IMR-90 (cell line): ENCODE measurements at regions not wholly inside any gene's neighbourhood (a gene's known extent, or its start where the extent isn't known, plus 50 kb on each side); places are given as distances from the start of the nearest gene placed in this dataset.

Source experiments
- ATAC-seq: fragments of 200-7000 bp; cut with Tn5 transposase; 2 replicates; pipeline ENCODE4 v1.9.1; 2020; ENCODE audit warnings: low read depth, mild to moderate bottlenecking, moderate library complexity
- BruUV-seq: library from RNA; stranded (reverse); fragments of 400-500 nt; replicated peaks from 2 replicates; lab custom pipeline; 2021; lab: Mats Ljungman, UMichigan
- CTCF ChIA-PET: fragments of 300-600 bp; formaldehyde crosslinking; extraction: SDS; loops from one replicate; lab custom pipeline; 2021; ENCODE audit warnings: antibody characterized with exemption; lab: Yijun Ruan, JAX
- POLR2A ChIA-PET: fragments of 300-600 bp; sonication (Branson Sonifier 250); formaldehyde crosslinking; loops from one replicate; lab custom pipeline; 2022; ENCODE audit warnings: antibody characterized with exemption; ENCODE audit not compliant: unreplicated experiment; lab: Charles Lee
- DNase-seq: peaks from one replicate; pipeline ENCODE4 v3.0.0; 2013
- H2AFZ ChIP-seq: replicated peaks from 2 replicates; pipeline ENCODE3; 2013; ENCODE audit warnings: low read length, mild to moderate bottlenecking; ENCODE audit not compliant: poor library complexity
- H2AK5ac ChIP-seq: 2 replicates; pipeline ENCODE4 v1.6.1; 2013; ENCODE audit warnings: low read depth, low read length, inconsistent platforms
- H2AK9ac ChIP-seq: replicated peaks from 2 replicates; pipeline ENCODE3; 2013; ENCODE audit warnings: mild to moderate bottlenecking, low read depth, low read length, moderate library complexity; ENCODE audit not compliant: poor library complexity
- H2BK120ac ChIP-seq: 2 replicates; pipeline ENCODE4 v1.6.1; 2013; ENCODE audit warnings: low read depth, low read length, inconsistent platforms
- H2BK15ac ChIP-seq: 3 replicates; pipeline ENCODE4 v1.6.1; 2013; ENCODE audit warnings: low read depth, low read length, inconsistent platforms
- H2BK20ac ChIP-seq: 2 replicates; pipeline ENCODE4 v1.6.1; 2013; ENCODE audit warnings: low read depth, mild to moderate bottlenecking, inconsistent platforms, low read length, moderate library complexity
- H2BK5ac ChIP-seq: 2 replicates; pipeline ENCODE4 v1.6.1; 2013; ENCODE audit warnings: mild to moderate bottlenecking, low read depth, low read length, inconsistent platforms; ENCODE audit not compliant: poor library complexity, severe bottlenecking
- H3K14ac ChIP-seq: replicated peaks from 2 replicates; pipeline ENCODE4 v1.6.1; 2013; ENCODE audit warnings: low read depth, low read length, inconsistent platforms
- H3K18ac ChIP-seq: 2 replicates; pipeline ENCODE4 v1.6.1; 2013; ENCODE audit warnings: low read depth, low read length, control low read depth
- H3K23ac ChIP-seq: 2 replicates; pipeline ENCODE4 v1.6.1; 2013; ENCODE audit warnings: low read depth, low read length, inconsistent platforms
- H3K27ac ChIP-seq: 2 replicates; pipeline ENCODE4 v1.5.1; 2013; ENCODE audit warnings: mild to moderate bottlenecking, control low read depth, low read length; ENCODE audit not compliant: insufficient read depth
- H3K27me3 ChIP-seq: 2 replicates; pipeline ENCODE4 v1.6.1; 2013; ENCODE audit warnings: low read length; ENCODE audit not compliant: control insufficient read depth, insufficient read depth
- H3K36me3 ChIP-seq: 2 replicates; pipeline ENCODE4 v1.6.1; 2013; ENCODE audit warnings: low read length, mixed read lengths; ENCODE audit not compliant: control insufficient read depth, insufficient read depth
- H3K4ac ChIP-seq: 2 replicates; pipeline ENCODE4 v1.6.1; 2013; ENCODE audit warnings: low read depth, low read length, inconsistent platforms
- H3K4me1 ChIP-seq: 2 replicates; pipeline ENCODE4 v1.6.1; 2013; ENCODE audit warnings: low read length, mixed read lengths; ENCODE audit not compliant: control insufficient read depth, insufficient read depth
- H3K4me2 ChIP-seq: 2 replicates; pipeline ENCODE4 v1.6.1; 2013; ENCODE audit warnings: low read depth, mild to moderate bottlenecking, control low read depth, low read length, moderate library complexity
- H3K4me3 ChIP-seq: 2 replicates; pipeline ENCODE4 v1.5.1; 2013; ENCODE audit warnings: low read depth, mild to moderate bottlenecking, control low read depth, low read length, moderate library complexity; ENCODE audit not compliant: insufficient read depth
- H3K56ac ChIP-seq: 2 replicates; pipeline ENCODE4 v1.6.1; 2013; ENCODE audit warnings: low read length, inconsistent platforms; ENCODE audit not compliant: insufficient read depth; ENCODE audit errors: extremely low read depth
- H3K79me1 ChIP-seq, 2 experiments: 2 replicates each; pipeline ENCODE4 v1.6.1; 2013; ENCODE audit warnings: low read length in 2 of 2, inconsistent platforms in 1 of 2, low read depth in 1 of 2
- H3K9ac ChIP-seq: 2 replicates; pipeline ENCODE4 v1.6.1; 2013; ENCODE audit warnings: low read depth, low read length, control low read depth
- H3K9me1 ChIP-seq: 2 replicates; pipeline ENCODE4 v1.6.1; 2013; ENCODE audit warnings: low read length, inconsistent platforms; ENCODE audit not compliant: insufficient read depth
- H3K9me3 ChIP-seq: 2 replicates; pipeline ENCODE4 v1.6.1; 2013; ENCODE audit warnings: low read length; ENCODE audit not compliant: control insufficient read depth, insufficient read depth
- H4K20me1 ChIP-seq: 2 replicates; pipeline ENCODE4 v1.6.1; 2013; ENCODE audit warnings: low read length, inconsistent platforms; ENCODE audit not compliant: insufficient read depth
- H4K5ac ChIP-seq: 2 replicates; pipeline ENCODE4 v1.6.1; 2013; ENCODE audit warnings: mild to moderate bottlenecking, low read depth, low read length, control low read depth
- H4K8ac ChIP-seq, 2 experiments: 2 replicates each; pipeline ENCODE4 v1.6.1; 2013; ENCODE audit warnings: low read depth in 2 of 2, low read length in 2 of 2, control low read depth in 1 of 2, inconsistent platforms in 1 of 2
- H4K91ac ChIP-seq: 2 replicates; pipeline ENCODE4 v1.6.1; 2013; ENCODE audit warnings: low read depth, low read length, inconsistent platforms; ENCODE audit not compliant: insufficient read depth
- CEBPB ChIP-seq: IDR thresholded peaks from 2 replicates; pipeline ENCODE4 v1.6.1; 2012; ENCODE audit warnings: low read depth, low read length, improper control_type of control experiment
- MAZ ChIP-seq: IDR thresholded peaks from 2 replicates; pipeline ENCODE4 v1.6.1; 2012; ENCODE audit warnings: low read depth, mild to moderate bottlenecking, low read length, improper control_type of control experiment, moderate library complexity, borderline replicate concordance
- WGBS, 2 experiments: methylation state at CpG; one replicate each; pipeline versions ENCODE4 v1.1.5 to v1.1.7; 2013; ENCODE audit warnings: missing lambda C conversion rate in 2 of 2; ENCODE audit not compliant: insufficient read length in 1 of 2; ENCODE audit errors: extremely low coverage in 2 of 2; 5-methylcytosine and 5-hydroxymethylcytosine counted together
- dilution Hi-C: fragments of 300-500 bp; cut with HindIII; formaldehyde crosslinking; loops from one replicate; pipeline ENCODE4 v1.14.3; 2018; ENCODE audit warnings: low sequenced_read_pairs; ENCODE audit not compliant: unreplicated experiment
- in situ Hi-C: fragments of 300-500 bp; cut with MboI; formaldehyde crosslinking; loops from 3 replicates; pipeline ENCODE4 v1.14.3; 2019; ENCODE audit warnings: low sequenced_read_pairs, inconsistent platforms, mixed read lengths
- intact Hi-C: fragments of 100-400 bp; cut with micrococcal nuclease; formaldehyde crosslinking; loops from 2 replicates; pipeline ENCODE4 v1.10.0; 2022

DNA sequence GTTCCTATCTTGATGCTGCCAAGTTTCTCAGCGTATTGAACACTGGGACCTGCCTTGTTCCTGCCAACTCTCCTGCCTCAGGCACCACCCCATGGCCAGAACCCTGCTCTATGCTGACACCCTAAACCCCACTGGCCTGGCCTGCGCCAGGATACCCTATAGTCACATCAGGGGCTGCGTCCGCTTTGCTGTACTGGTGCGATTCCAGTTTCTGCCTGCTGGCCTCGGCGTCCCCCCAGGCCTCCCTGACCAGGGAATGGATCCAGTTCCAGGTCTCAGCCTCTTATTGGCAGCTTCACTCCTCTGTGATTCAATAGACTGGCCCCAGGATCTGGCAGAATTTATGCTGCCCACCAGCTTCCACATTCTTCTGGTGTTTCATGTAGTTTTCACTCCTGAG, 55.0 kb downstream of the GPR6 start:
- Histone ChIP-seq H3K14ac (no peak overlapping the region), H3K4ac (no peak overlapping the region), H3K4me1 (no peaks in the 10 kb centered on the region), H4K8ac (no peak overlapping the region), H2BK15ac (no peak overlapping the region), H3K36me3 (no peaks in the 10 kb centered on the region), H3K23ac (no peak overlapping the region), H3K9ac (no peak overlapping the region), H3K9me1 (no peaks in the 10 kb centered on the region), H3K4me3 (no peak overlapping the region), H2AFZ (no peak overlapping the region), H3K9me3 (no peaks in the 10 kb centered on the region), H4K20me1 (no peaks in the 10 kb centered on the region), H2AK5ac (no peak overlapping the region), H3K4me2 (no peak overlapping the region), H2BK20ac (no peak overlapping the region), H4K91ac (no peak overlapping the region), H3K79me1 (no peaks in the 10 kb centered on the region), H2BK120ac (no peak overlapping the region), H4K5ac (no peak overlapping the region), H2AK9ac (no peak overlapping the region), H2BK5ac (no peak overlapping the region), H3K18ac (no peak overlapping the region), H3K27me3 (peaks cover 5% of the 10 kb centered on the region), H3K56ac (no peak overlapping the region), H3K27ac (no peak overlapping the region)
- ChIA-PET CTCF (no interaction called here), POLR2A (no interaction called here)
- intact Hi-C loops (loop anchor here (10.0 kb wide), 1 partner anchor 238 kb away; no protein-coding TSS in a partner anchor), dilution Hi-C loops (loop anchor here (25.0 kb wide), 1 partner anchor 321 kb away; no protein-coding TSS in a partner anchor), in situ Hi-C loops (loop anchor here (5.0 kb wide), 1 partner anchor 331 kb away; no protein-coding TSS in a partner anchor)
- ATAC-seq: no peak
- TF ChIP-seq MAZ: no peak
- TF ChIP-seq CEBPB: no peak
- no TSS peak for BruUV-seq
- DNase-seq: no peak
- no CpG with 5 or more reads among the region's 7 CpGs for WGBS, 2 experiments
